Right renal cortex interstitium (tissue), 3 donors: ENCODE measurements at regions not wholly inside any gene's neighbourhood (a gene's known extent, or its start where the extent isn't known, plus 50 kb on each side); places are given as distances from the start of the nearest gene placed in this dataset.
"Not testable (repeated sequence)": the region's sequence is repeated elsewhere in the genome, so short reads cannot be mapped to it uniquely, and the experiment has no call there.

Experiments used
- DNase-seq, 3 donors: peaks; one replicate each; pipeline ENCODE4 v3.0.0-alpha.2; 2013; ENCODE audit warnings: low read depth in 3 of 3, low spot score in 2 of 3

GRCh38 chr20:24418731-24419130, 50.7 kb upstream of the SYNDIG1 start:
- DNase-seq: no peak

- DNase-seq: no peak
Observed at GRCh38 chr20:24417485-24417884, 51.9 kb upstream of the SYNDIG1 start.

DNA sequence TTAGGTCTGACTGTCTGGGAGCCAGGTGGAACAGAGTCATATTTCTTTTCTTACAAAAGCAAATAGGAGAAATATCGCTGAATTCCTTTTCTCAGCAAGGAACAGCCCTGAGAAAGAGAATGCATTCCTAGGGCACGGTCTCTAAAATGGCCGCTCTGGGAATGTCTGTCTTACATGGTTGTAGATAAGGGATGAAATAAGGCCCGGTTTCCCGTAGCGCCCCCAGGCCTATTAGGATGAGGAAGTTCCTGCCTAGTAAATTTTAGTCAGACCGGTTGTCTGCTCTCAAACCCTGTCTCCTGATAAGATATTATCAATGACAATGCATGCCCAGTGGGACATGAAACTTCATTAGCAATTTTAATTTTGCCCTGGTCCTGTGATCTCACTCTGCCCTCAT, 54.0 kb upstream of the SYNDIG1 start:
- not testable (repeated sequence) for DNase-seq

GRCh38 chr20:24411834-24412216, 57.6 kb upstream of the SYNDIG1 start:
- no peak for DNase-seq

- DNase-seq: no peak
Observed at GRCh38 chr20:24411003-24411833, 58.2 kb upstream of the SYNDIG1 start.

GRCh38 chr20:24407151-24407550, 62.3 kb upstream of the SYNDIG1 start:
- DNase-seq: no peak

GRCh38 chr20:24406750-24407149, 62.7 kb upstream of the SYNDIG1 start:
- no peak for DNase-seq

- DNase-seq: no peak
Observed at GRCh38 chr20:24406251-24406650, 63.2 kb upstream of the SYNDIG1 start.

GRCh38 chr20:24405810-24406209, 63.6 kb upstream of the SYNDIG1 start:
- no peak for DNase-seq

DNA sequence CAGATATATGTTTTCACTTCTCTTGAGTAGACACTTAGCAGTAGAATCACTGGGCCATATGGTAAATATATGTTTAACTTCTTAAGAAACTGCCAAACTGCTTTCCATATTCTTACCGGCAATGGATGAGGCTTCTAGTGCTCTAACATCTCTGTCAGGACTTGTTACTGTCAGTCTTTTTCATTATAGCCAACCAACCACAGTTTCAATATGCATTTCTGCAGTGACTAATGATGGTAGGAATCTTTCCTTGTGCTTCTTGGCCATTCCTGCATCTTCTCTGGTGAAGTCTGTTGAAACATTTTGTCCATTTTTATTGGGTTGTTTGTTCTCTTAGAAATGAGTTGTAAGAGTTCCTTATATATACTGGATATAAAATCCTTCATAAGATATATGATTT, 66.0 kb upstream of the SYNDIG1 start:
- no peak for DNase-seq

- no peak for DNase-seq
Observed at GRCh38 chr20:24402188-24402587, 67.2 kb upstream of the SYNDIG1 start.

DNA sequence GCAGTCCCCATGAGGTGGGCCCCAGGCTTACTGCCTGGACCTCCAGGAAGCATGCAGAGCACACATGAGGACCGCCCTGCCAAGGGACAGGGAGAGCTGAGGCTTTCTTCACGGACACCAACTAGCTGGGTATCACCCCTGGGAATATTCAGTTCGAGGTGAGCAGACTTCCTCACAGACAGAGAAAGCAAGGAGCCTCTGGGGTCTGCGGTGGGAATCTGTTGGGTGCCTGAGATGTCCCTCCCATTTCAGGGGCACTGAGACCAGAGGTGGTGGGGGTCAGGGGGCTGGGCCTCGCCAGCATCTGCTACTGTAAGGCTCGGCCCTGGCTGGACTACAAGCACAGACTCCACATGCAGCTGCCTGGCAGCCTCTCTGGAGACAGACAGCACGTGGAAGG, 74.3 kb upstream of the SYNDIG1 start:
- no peak for DNase-seq

- DNase-seq: no peak
Observed at GRCh38 chr20:24393903-24394302, 75.5 kb upstream of the SYNDIG1 start.

DNA sequence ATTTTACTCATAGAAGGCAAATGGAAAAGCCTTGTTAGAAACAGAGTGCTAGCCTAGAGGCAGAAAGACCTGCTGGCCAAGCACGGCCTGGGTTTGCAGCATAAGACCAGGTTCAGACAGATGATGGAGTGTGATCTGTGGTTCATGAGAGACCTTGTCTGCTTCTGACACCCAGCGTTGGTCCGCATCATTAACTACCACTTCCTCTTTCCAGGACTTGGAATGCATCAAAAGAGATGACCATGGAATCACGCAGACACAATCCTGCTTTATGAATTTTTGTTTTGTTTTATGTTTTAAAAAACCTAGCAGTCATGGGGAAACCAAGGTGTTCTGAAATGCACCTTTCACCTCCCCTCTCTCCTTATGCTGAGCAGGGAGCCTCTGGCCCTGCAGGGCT, 76.8 kb upstream of the SYNDIG1 start:
- no peak for DNase-seq

- DNase-seq: no peak
Observed at GRCh38 chr20:24389686-24390085, 79.7 kb upstream of the SYNDIG1 start.

- no peak for DNase-seq
Observed at GRCh38 chr20:24388828-24389380, 80.5 kb upstream of the SYNDIG1 start.

DNA sequence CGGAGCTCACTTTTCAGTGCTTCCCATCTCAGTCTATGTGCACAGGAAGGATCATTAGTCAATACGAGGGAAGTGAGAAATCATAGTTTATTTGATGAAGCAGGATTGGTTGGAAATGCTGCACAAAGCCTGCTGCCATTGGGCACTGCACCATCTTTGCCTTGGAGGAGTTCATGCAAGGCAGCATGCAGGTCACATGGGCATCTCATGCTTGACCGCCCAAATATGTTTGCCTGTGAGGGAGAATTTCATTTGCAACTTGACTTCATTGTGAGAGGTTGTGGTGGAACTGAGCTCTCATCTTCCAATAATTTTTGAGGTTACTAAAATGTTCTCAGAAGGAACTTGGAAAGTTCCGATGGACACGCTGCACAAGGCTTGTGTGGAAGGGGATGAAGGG, 83.9 kb upstream of the SYNDIG1 start:
- no peak for DNase-seq

GRCh38 chr20:24384865-24385264, 84.6 kb upstream of the SYNDIG1 start:
- DNase-seq: no peak

DNA sequence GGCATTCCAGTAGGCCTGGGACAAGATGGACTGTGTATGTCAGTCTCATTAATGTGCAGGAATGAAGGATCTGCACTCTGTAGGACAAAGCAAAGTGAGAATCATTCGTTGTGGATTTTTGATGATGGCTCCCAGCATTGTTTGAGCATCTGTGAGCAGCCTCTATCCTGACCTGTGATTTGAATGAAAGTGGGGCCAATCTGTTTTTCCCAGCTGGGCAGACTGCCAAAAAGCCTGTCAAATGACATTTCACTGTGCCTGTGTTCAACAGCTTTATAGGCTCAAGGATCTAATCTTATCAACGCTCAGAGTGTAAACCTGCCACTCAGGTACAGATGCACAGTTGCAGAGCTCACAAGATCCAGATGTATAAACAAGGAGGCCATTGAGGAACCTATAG, 86.7 kb upstream of the SYNDIG1 start:
- DNase-seq: peak in 2 of 3 donors; percentile 48 to 52

DNA sequence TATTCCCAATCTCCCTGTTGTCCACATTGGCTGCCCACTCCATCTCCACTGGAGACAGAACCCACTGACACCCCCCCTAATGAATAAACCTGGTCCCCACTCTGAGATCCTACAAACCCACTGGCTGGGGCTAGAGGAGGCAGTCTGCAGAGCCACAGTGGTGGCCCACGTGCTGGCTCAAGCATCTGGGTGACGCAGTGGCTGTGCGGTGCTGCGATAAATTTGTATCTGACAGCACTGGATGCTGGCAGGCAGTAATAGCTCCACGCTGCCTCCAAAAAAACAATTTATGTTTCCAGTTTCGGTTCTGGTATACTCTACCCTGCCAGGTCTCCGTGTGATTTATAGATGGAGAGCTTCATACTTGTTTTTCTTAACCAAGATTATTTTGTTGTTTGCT, 87.1 kb upstream of the SYNDIG1 start:
- no peak for DNase-seq

GRCh38 chr20:24381886-24382285, 87.5 kb upstream of the SYNDIG1 start:
- DNase-seq: no peak

DNA sequence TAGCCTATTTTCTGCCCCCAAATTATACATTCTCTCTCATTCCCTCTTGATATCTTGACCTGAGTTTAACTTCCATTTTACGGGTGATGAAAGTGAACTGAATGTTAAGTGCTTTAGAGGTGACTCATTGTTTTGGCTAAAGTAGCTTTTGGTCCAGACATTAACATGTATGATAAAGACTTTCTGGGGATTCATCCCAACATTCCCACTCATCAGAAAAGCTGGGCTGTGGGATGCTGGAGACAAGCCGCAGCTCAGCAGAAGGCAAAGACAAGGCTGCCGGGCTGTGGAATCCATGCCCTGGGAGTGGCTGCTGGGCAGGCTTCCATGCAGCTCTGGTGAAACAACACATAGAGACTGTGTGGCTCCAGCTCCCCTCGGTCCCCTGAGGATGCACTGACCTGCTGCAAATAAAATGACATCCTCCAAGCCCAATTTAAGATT, 89.9 kb upstream of the SYNDIG1 start:
- no peak for DNase-seq
